ENCODE measurements at regions not wholly inside any gene's neighbourhood (a gene's known extent, or its start where the extent isn't known, plus 50 kb on each side); places are given as distances from the start of the nearest gene placed in this dataset.

DNA sequence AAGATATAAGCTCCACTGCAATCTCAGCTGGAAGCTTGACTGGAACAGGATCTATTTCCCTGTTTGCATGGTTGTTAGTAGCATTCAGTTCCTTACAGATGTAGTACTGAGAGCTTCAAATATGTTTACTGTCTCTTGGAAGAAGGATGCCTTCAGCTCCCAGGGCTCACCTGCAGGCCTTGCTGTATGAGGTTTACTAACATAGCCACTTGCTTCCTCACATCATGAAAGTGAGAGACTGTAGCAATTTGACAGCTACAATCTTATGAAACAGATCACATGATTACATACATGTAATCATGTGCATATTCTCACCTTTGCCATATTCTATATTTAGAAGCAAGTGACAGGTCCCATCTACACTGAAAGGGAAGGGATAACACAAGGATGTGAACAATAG is 458.1 kb upstream of the PCDH20 start:
- no peaks in the 10 kb centered on the region for H3K36me3 ChIP-seq
- no peak for TF ChIP-seq POLR2A (IDR thresholded peaks at IDR 0.05)
- TF ChIP-seq, protein P1, sequence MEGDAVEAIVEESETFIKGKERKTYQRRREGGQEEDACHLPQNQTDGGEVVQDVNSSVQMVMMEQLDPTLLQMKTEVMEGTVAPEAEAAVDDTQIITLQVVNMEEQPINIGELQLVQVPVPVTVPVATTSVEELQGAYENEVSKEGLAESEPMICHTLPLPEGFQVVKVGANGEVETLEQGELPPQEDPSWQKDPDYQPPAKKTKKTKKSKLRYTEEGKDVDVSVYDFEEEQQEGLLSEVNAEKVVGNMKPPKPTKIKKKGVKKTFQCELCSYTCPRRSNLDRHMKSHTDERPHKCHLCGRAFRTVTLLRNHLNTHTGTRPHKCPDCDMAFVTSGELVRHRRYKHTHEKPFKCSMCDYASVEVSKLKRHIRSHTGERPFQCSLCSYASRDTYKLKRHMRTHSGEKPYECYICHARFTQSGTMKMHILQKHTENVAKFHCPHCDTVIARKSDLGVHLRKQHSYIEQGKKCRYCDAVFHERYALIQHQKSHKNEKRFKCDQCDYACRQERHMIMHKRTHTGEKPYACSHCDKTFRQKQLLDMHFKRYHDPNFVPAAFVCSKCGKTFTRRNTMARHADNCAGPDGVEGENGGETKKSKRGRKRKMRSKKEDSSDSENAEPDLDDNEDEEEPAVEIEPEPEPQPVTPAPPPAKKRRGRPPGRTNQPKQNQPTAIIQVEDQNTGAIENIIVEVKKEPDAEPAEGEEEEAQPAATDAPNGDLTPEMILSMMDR (IDR thresholded peaks at IDR 0.05) = no peak
- no peak for TF ChIP-seq POLR2AphosphoS5 (IDR thresholded peaks at IDR 0.05)
- H3K27me3 ChIP-seq (replicated peaks; ENCODE audit: insufficient read depth) = no peaks in the 10 kb centered on the region
- intact Hi-C loops (cut with DNase I) = no loop called here
- no peak overlapping the region for H3K27ac ChIP-seq
- no peak for DNase-seq (ENCODE audit: low spot score)
- H3K9me3 ChIP-seq = no peaks in the 10 kb centered on the region
- H3K4me1 ChIP-seq (replicated peaks) = no peaks in the 10 kb centered on the region
- H3K4me3 ChIP-seq = no peak overlapping the region

DNA sequence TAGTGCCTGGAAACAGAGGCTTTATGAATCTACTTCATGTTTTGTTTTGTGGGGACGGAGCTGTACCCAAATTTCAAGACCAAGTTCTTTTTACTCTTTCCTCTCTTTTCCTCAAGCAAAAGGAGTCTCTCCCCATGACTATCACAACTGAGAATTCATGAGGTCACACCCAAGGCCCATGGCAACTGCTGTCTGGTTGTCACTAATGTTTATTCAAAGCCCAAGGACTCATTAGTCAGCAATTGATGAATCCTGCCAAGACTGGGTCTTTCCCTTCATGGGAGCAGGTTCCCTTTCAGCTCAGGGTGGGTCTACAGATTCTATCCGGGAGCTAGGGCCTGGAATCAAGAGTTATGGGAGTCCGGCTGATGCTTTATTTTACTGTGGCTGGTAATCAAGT is 441.5 kb upstream of the PCDH20 start:
- H3K4me1 ChIP-seq (replicated peaks) = no peaks in the 10 kb centered on the region
- no peaks in the 10 kb centered on the region for H3K27me3 ChIP-seq (replicated peaks; ENCODE audit: insufficient read depth)
- no peak overlapping the region for H3K4me3 ChIP-seq
- WGBS = 80% methylated on average over 3 of the region's 3 CpGs
- no peaks in the 10 kb centered on the region for H3K9me3 ChIP-seq
- H3K36me3 ChIP-seq = no peaks in the 10 kb centered on the region
- TF ChIP-seq POLR2AphosphoS5 (IDR thresholded peaks at IDR 0.05) = no peak
- no peak for TF ChIP-seq POLR2A (IDR thresholded peaks at IDR 0.05)
- TF ChIP-seq, protein P1 (IDR thresholded peaks at IDR 0.05) = no peak
- DNase-seq (ENCODE audit: low spot score) = no peak
- H3K27ac ChIP-seq = no peak overlapping the region
- intact Hi-C loops (cut with DNase I) = no loop called here

DNA sequence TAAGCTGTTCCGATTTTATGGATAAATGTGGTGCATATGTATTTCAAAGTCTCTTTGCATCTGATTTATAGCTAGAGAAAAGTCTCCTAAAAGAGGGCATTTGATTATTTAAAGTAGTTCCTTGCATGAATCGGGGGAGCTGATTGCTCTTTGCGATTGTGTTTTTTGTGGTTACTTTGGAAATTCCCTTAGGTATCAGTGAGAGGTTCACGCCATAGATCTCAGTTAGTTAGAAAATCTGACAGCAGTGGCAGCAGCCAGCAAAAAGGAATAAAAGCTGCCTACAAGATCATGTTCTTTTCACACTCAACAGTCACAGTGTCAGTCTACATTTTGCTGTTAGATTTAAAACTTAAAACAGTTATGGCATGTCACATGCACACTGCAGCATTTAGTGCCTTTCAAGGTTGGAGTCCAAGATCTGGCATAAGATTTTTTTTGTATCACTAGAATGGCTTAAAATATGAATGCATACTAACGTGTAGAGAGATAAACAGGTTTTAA is 436.5 kb upstream of the PCDH20 start:
- intact Hi-C loops (cut with DNase I) = no loop called here
- 66% methylated on average over 5 of the region's 5 CpGs for WGBS

DNA sequence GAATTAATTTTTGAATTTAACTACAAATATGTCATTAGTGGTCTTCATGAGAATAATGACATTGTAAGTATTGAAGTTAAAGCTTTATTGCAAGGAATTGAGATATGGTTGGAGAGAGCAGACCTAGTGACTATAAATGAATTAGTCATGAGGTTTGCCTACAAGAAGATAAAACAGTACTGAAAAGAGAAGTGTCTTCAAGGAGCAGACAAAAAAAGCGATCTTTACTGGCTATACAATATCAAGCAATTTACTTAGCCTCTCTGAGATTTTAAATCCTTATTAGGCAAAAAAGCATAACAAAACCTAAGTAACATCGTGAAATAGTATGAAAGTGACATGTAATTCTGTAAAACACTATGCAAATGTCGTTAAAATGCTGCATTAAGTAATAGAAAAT is 435.1 kb upstream of the PCDH20 start:
- TF ChIP-seq POLR2AphosphoS5 (IDR thresholded peaks at IDR 0.05) = no peak
- TF ChIP-seq, protein P1 (IDR thresholded peaks at IDR 0.05) = no peak
- TF ChIP-seq POLR2A (IDR thresholded peaks at IDR 0.05) = no peak
- H3K36me3 ChIP-seq = no peaks in the 10 kb centered on the region
- WGBS = 59% methylated on average over 3 of the region's 3 CpGs
- no peak for DNase-seq (ENCODE audit: low spot score)
- H3K4me1 ChIP-seq (replicated peaks) = no peaks in the 10 kb centered on the region
- intact Hi-C loops (cut with DNase I) = no loop called here
- no peaks in the 10 kb centered on the region for H3K9me3 ChIP-seq
- H3K27ac ChIP-seq = no peak overlapping the region
- no peak overlapping the region for H3K4me3 ChIP-seq
- H3K27me3 ChIP-seq (replicated peaks; ENCODE audit: insufficient read depth) = no peaks in the 10 kb centered on the region

More for the DNA sequence above, 436.5 kb upstream of the PCDH20 start:
- no peak for DNase-seq (ENCODE audit: low spot score)
- Histone ChIP-seq H3K4me1 (replicated peaks) (no peaks in the 10 kb centered on the region), H3K27me3 (replicated peaks; ENCODE audit: insufficient read depth) (no peaks in the 10 kb centered on the region), H3K4me3 (no peak overlapping the region), H3K9me3 (no peaks in the 10 kb centered on the region), H3K36me3 (no peaks in the 10 kb centered on the region), H3K27ac (no peak overlapping the region)
- TF ChIP-seq POLR2A (IDR thresholded peaks at IDR 0.05) (no peak), POLR2AphosphoS5 (IDR thresholded peaks at IDR 0.05) (no peak)
- TF ChIP-seq, protein P1 (IDR thresholded peaks at IDR 0.05) = no peak

DNA sequence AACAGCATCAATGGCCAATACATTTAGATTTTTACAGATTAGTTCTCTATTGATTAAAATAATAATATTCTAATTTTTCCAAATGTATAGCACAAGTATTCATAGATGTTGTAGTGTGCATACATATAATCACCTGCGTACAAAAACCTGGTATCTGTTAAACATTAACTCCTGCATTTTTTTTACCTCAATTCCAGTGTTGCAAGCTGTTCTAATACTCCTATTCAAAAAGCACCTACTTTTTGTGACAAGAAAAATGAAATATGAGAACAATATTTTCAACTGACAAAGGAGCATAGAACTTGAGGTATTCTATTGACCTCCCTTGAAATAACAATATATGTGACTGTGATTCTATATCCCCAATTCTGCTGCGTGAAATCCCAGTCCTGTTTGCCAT is 422.9 kb upstream of the PCDH20 start:
- 70% methylated on average over 2 of the region's 2 CpGs for WGBS
- H3K27ac ChIP-seq = no peak overlapping the region
- no peaks in the 10 kb centered on the region for H3K4me1 ChIP-seq (replicated peaks)
- no peaks in the 10 kb centered on the region for H3K9me3 ChIP-seq
- TF ChIP-seq, protein P1 (IDR thresholded peaks at IDR 0.05) = no peak
- TF ChIP-seq POLR2AphosphoS5 (IDR thresholded peaks at IDR 0.05) = no peak
- no peak for TF ChIP-seq POLR2A (IDR thresholded peaks at IDR 0.05)
- no peak for DNase-seq (ENCODE audit: low spot score)
- no peaks in the 10 kb centered on the region for H3K36me3 ChIP-seq
- H3K4me3 ChIP-seq = no peak overlapping the region
- no peaks in the 10 kb centered on the region for H3K27me3 ChIP-seq (replicated peaks; ENCODE audit: insufficient read depth)
- intact Hi-C loops (cut with DNase I) = no loop called here

Measured in prostate gland (tissue), 2 donors.